ENCODE measurements at regions not wholly inside any gene's neighbourhood (a gene's known extent, or its start where the extent isn't known, plus 50 kb on each side); places are given as distances from the start of the nearest gene placed in this dataset.

DNA sequence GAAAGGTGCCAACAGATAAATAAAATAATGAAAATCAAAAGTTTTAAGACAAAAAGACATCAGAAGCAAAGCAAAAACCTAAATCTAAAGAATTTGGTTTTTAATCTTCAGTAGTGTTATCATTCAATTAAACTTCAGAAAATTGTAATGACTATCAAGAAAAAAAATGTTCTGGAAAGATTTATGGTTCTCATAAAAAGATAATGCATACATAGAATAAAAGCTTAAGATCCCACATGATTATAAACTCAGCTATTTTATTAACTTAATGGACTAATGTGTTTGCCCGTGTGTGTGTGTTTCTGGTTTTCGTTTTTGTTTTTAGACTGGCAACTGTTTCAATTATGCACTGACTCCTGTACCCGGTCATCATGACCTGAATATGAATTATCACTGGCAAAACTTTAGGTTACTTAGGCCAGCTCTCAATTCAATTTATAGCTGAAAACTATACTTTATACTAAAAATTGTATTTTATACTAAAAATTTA, 217.5 kb upstream of the DKK2 start:
- ATAC-seq (ENCODE audit: low read depth) (no peak), DNase-seq (no peak)
- ChIA-PET CTCF (no interaction called here), POLR2A (no interaction called here)
- no peak overlapping the region for H3K4me3 ChIP-seq (ENCODE audit: control extremely low read depth in 1 of 5, extremely low read depth in 1 of 5, insufficient read depth in 1 of 5, low read depth in 2 of 5, low read length in 4 of 5)
- no peak overlapping the region for H3K4me3 Mint-ChIP-seq
- intact Hi-C loops (cut with micrococcal nuclease): no loop called here
- no peak overlapping the region for H3K4me2 ChIP-seq (replicated peaks; ENCODE audit: low read depth, low read length, poor library complexity, severe bottlenecking)
- no peak overlapping the region for H2AFZ ChIP-seq (ENCODE audit: insufficient read depth, low read depth, low read length, poor library complexity, severe bottlenecking)
- no CpG with 5 or more reads among the region's 3 CpGs for WGBS (ENCODE audit: insufficient coverage)
- no peaks in the 10 kb centered on the region for H4K20me1 ChIP-seq (ENCODE audit: control insufficient read depth, insufficient read depth, low read length, poor library complexity, severe bottlenecking)
- no peaks in the 10 kb centered on the region for H3K4me1 ChIP-seq (ENCODE audit: control insufficient read depth in 2 of 2, insufficient read depth in 2 of 2, low read length in 2 of 2)
- no peaks in the 10 kb centered on the region for H3K79me2 ChIP-seq (ENCODE audit: control insufficient read depth, insufficient read depth, low read length)
- H3K9me3 Mint-ChIP-seq (ENCODE audit: insufficient read depth): no peaks in the 10 kb centered on the region
- H3K27ac ChIP-seq (ENCODE audit: low read length in 2 of 2): no peak overlapping the region
- no peak overlapping the region for H3K9ac ChIP-seq (ENCODE audit: low read length)
- H3K27me3 ChIP-seq (replicated peaks in 1 of 4; ENCODE audit: control extremely low read depth in 1 of 4, control insufficient read depth in 3 of 4, insufficient read depth in 4 of 4, low read length in 3 of 4): no peaks in the 10 kb centered on the region
- no peaks in the 10 kb centered on the region for H3K9me3 ChIP-seq (ENCODE audit: control extremely low read depth in 1 of 3, control insufficient read depth in 2 of 3, insufficient read depth in 1 of 3, low read length in 2 of 3)
- H3K36me3 ChIP-seq (replicated peaks in 1 of 2; ENCODE audit: control extremely low read depth in 1 of 2, control insufficient read depth in 1 of 2, extremely low read depth in 1 of 2, insufficient read depth in 2 of 2, low read length in 1 of 2): no peaks in the 10 kb centered on the region
- H3K27ac Mint-ChIP-seq: no peak overlapping the region
- TF ChIP-seq EZH2 (IDR thresholded peaks at IDR 0.05; ENCODE audit: borderline replicate concordance, insufficient read depth, low read depth, low read length, poor library complexity, severe bottlenecking): no peak
- TF ChIP-seq, protein P1, sequence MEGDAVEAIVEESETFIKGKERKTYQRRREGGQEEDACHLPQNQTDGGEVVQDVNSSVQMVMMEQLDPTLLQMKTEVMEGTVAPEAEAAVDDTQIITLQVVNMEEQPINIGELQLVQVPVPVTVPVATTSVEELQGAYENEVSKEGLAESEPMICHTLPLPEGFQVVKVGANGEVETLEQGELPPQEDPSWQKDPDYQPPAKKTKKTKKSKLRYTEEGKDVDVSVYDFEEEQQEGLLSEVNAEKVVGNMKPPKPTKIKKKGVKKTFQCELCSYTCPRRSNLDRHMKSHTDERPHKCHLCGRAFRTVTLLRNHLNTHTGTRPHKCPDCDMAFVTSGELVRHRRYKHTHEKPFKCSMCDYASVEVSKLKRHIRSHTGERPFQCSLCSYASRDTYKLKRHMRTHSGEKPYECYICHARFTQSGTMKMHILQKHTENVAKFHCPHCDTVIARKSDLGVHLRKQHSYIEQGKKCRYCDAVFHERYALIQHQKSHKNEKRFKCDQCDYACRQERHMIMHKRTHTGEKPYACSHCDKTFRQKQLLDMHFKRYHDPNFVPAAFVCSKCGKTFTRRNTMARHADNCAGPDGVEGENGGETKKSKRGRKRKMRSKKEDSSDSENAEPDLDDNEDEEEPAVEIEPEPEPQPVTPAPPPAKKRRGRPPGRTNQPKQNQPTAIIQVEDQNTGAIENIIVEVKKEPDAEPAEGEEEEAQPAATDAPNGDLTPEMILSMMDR (IDR thresholded peaks at IDR 0.05): no peak
- no peaks in the 10 kb centered on the region for H3K27me3 Mint-ChIP-seq
- no peaks in the 10 kb centered on the region for H3K4me1 Mint-ChIP-seq

DNA sequence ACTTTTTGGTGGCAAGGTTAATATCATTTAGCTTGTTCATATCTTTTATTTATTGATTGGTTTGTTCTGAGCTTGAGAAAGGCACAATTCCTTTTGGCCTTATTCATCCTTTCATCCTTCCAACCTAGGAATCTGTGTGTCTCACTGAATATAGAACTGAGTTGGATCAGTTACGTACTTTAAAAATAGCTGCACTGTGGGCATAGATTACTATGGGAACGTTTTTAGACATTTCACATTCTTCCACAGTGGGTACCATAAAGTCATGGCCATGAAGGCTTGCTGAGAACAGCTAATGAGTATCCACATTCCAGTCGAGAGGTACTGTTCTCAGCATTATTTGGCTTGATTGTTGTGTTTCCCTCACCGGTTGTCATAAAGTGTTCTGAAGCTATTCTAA, 217.0 kb upstream of the DKK2 start:
- Mint-ChIP-seq H3K4me1 (no peaks in the 10 kb centered on the region), H3K27me3 (no peaks in the 10 kb centered on the region), H3K9me3 (ENCODE audit: insufficient read depth) (no peaks in the 10 kb centered on the region), H3K4me3 (no peak overlapping the region), H3K27ac (no peak overlapping the region)
- POLR2A ChIA-PET: no interaction called here
- Histone ChIP-seq H3K27ac (ENCODE audit: low read length in 2 of 2) (no peak overlapping the region), H3K27me3 (replicated peaks in 1 of 4; ENCODE audit: control extremely low read depth in 1 of 4, control insufficient read depth in 3 of 4, insufficient read depth in 4 of 4, low read length in 3 of 4) (no peaks in the 10 kb centered on the region), H3K4me1 (ENCODE audit: control insufficient read depth in 2 of 2, insufficient read depth in 2 of 2, low read length in 2 of 2) (no peaks in the 10 kb centered on the region), H3K4me3 (ENCODE audit: control extremely low read depth in 1 of 5, extremely low read depth in 1 of 5, insufficient read depth in 1 of 5, low read depth in 2 of 5, low read length in 4 of 5) (no peak overlapping the region), H4K20me1 (ENCODE audit: control insufficient read depth, insufficient read depth, low read length, poor library complexity, severe bottlenecking) (no peaks in the 10 kb centered on the region), H3K79me2 (ENCODE audit: control insufficient read depth, insufficient read depth, low read length) (no peaks in the 10 kb centered on the region), H3K9ac (ENCODE audit: low read length) (no peak overlapping the region), H3K36me3 (replicated peaks in 1 of 2; ENCODE audit: control extremely low read depth in 1 of 2, control insufficient read depth in 1 of 2, extremely low read depth in 1 of 2, insufficient read depth in 2 of 2, low read length in 1 of 2) (no peaks in the 10 kb centered on the region), H3K9me3 (ENCODE audit: control extremely low read depth in 1 of 3, control insufficient read depth in 2 of 3, insufficient read depth in 1 of 3, low read length in 2 of 3) (no peaks in the 10 kb centered on the region), H3K4me2 (replicated peaks; ENCODE audit: low read depth, low read length, poor library complexity, severe bottlenecking) (no peak overlapping the region), H2AFZ (ENCODE audit: insufficient read depth, low read depth, low read length, poor library complexity, severe bottlenecking) (no peak overlapping the region)
- WGBS (ENCODE audit: insufficient coverage): 73% methylated on average over 2 of the region's 4 CpGs
- DNase-seq (no peak), ATAC-seq (ENCODE audit: low read depth) (no peak)
- no peak for TF ChIP-seq EZH2 (IDR thresholded peaks at IDR 0.05; ENCODE audit: borderline replicate concordance, insufficient read depth, low read depth, low read length, poor library complexity, severe bottlenecking)
- TF ChIP-seq, protein P1 (IDR thresholded peaks at IDR 0.05): no peak
- CTCF ChIA-PET: no interaction called here
- intact Hi-C loops (cut with micrococcal nuclease): no loop called here

All from B cell (primary cell).